ENCODE measurements at regions not wholly inside any gene's neighbourhood (a gene's known extent, or its start where the extent isn't known, plus 50 kb on each side); places are given as distances from the start of the nearest gene placed in this dataset.

GRCh38 chr3:105042586-105042985 lies 324.1 kb upstream of the ALCAM start:
- H3K27me3 Mint-ChIP-seq (ENCODE audit: unreplicated experiment): no peaks in the 10 kb centered on the region
- no peaks in the 10 kb centered on the region for H3K9me3 Mint-ChIP-seq (ENCODE audit: unreplicated experiment)
- DNase-seq: no peak
- H3K4me1 Mint-ChIP-seq (ENCODE audit: low read depth, unreplicated experiment): peaks cover 4% of the 10 kb centered on the region
- no peaks in the 10 kb centered on the region for H3K36me3 Mint-ChIP-seq (ENCODE audit: unreplicated experiment)
- no peak overlapping the region for H3K27ac Mint-ChIP-seq (ENCODE audit: unreplicated experiment)
- no peak for TF ChIP-seq CTCF (IDR thresholded peaks at IDR 0.05; ENCODE audit: partially characterized antibody, unreplicated experiment)
- H3K4me3 Mint-ChIP-seq (ENCODE audit: unreplicated experiment): no peak overlapping the region

- no peaks in the 10 kb centered on the region for H3K4me1 Mint-ChIP-seq (ENCODE audit: low read depth, unreplicated experiment)
- no peak for TF ChIP-seq CTCF (IDR thresholded peaks at IDR 0.05; ENCODE audit: partially characterized antibody, unreplicated experiment)
- no peak overlapping the region for H3K27ac Mint-ChIP-seq (ENCODE audit: unreplicated experiment)
- no peaks in the 10 kb centered on the region for H3K27me3 Mint-ChIP-seq (ENCODE audit: unreplicated experiment)
- no peaks in the 10 kb centered on the region for H3K36me3 Mint-ChIP-seq (ENCODE audit: unreplicated experiment)
- no peak overlapping the region for H3K4me3 Mint-ChIP-seq (ENCODE audit: unreplicated experiment)
- H3K9me3 Mint-ChIP-seq (ENCODE audit: unreplicated experiment): peaks cover 3% of the 10 kb centered on the region
- DNase-seq: no peak
Observed at GRCh38 chr3:105051111-105051510, 315.6 kb upstream of the ALCAM start.

- no peaks in the 10 kb centered on the region for H3K36me3 Mint-ChIP-seq (ENCODE audit: unreplicated experiment)
- H3K27me3 Mint-ChIP-seq (ENCODE audit: unreplicated experiment): no peaks in the 10 kb centered on the region
- peaks cover 3% of the 10 kb centered on the region for H3K9me3 Mint-ChIP-seq (ENCODE audit: unreplicated experiment)
- no peak overlapping the region for H3K27ac Mint-ChIP-seq (ENCODE audit: unreplicated experiment)
- no peaks in the 10 kb centered on the region for H3K4me1 Mint-ChIP-seq (ENCODE audit: low read depth, unreplicated experiment)
- TF ChIP-seq CTCF (IDR thresholded peaks at IDR 0.05; ENCODE audit: partially characterized antibody, unreplicated experiment): no peak
- DNase-seq: no peak
- H3K4me3 Mint-ChIP-seq (ENCODE audit: unreplicated experiment): no peak overlapping the region
Observed at GRCh38 chr3:105051972-105052371, 314.7 kb upstream of the ALCAM start.

GRCh38 chr3:105062853-105063252 lies 303.9 kb upstream of the ALCAM start:
- Mint-ChIP-seq H3K4me3 (ENCODE audit: unreplicated experiment) (no peak overlapping the region), H3K4me1 (ENCODE audit: low read depth, unreplicated experiment) (peaks cover 4% of the 10 kb centered on the region), H3K27ac (ENCODE audit: unreplicated experiment) (no peak overlapping the region), H3K9me3 (ENCODE audit: unreplicated experiment) (peaks cover 2% of the 10 kb centered on the region), H3K36me3 (ENCODE audit: unreplicated experiment) (peaks cover 6% of the 10 kb centered on the region), H3K27me3 (ENCODE audit: unreplicated experiment) (no peaks in the 10 kb centered on the region)
- no peak for DNase-seq
- no peak for TF ChIP-seq CTCF (IDR thresholded peaks at IDR 0.05; ENCODE audit: partially characterized antibody, unreplicated experiment)

- DNase-seq: no peak
- Mint-ChIP-seq H3K4me1 (ENCODE audit: low read depth, unreplicated experiment) (peaks cover 4% of the 10 kb centered on the region), H3K36me3 (ENCODE audit: unreplicated experiment) (peaks cover 13% of the 10 kb centered on the region), H3K9me3 (ENCODE audit: unreplicated experiment) (peaks cover 6% of the 10 kb centered on the region), H3K27ac (ENCODE audit: unreplicated experiment) (peak overlapping the region; percentile 71), H3K27me3 (ENCODE audit: unreplicated experiment) (no peaks in the 10 kb centered on the region), H3K4me3 (ENCODE audit: unreplicated experiment) (no peak overlapping the region)
- no peak for TF ChIP-seq CTCF (IDR thresholded peaks at IDR 0.05; ENCODE audit: partially characterized antibody, unreplicated experiment)
Observed at GRCh38 chr3:105065895-105066839, 300.5 kb upstream of the ALCAM start.
